ENCODE measurements at regions not wholly inside any gene's neighbourhood (a gene's known extent, or its start where the extent isn't known, plus 50 kb on each side); places are given as distances from the start of the nearest gene placed in this dataset.

GRCh38 chr6:105650347-105650746 is 247.5 kb upstream of the PREP start:
- Mint-ChIP-seq H3K27ac (no peak overlapping the region), H3K4me1 (no peaks in the 10 kb centered on the region), H3K27me3 (ENCODE audit: low read depth) (peaks cover 20% of the 10 kb centered on the region), H3K4me3 (no peak overlapping the region), H3K9me3 (peaks cover 6% of the 10 kb centered on the region), H3K36me3 (no peaks in the 10 kb centered on the region)
- TF ChIP-seq CTCF (IDR thresholded peaks at IDR 0.05; ENCODE audit: unreplicated experiment), result no peak
- DNase-seq (ENCODE audit: low spot score in 2 of 2, unreplicated experiment in 2 of 2), result no peak

- H3K4me1 Mint-ChIP-seq, result no peaks in the 10 kb centered on the region
- H3K27ac Mint-ChIP-seq, result no peak overlapping the region
- peaks cover 20% of the 10 kb centered on the region for H3K27me3 Mint-ChIP-seq (ENCODE audit: low read depth)
- TF ChIP-seq CTCF (IDR thresholded peaks at IDR 0.05; ENCODE audit: unreplicated experiment), result no peak
- no peaks in the 10 kb centered on the region for H3K36me3 Mint-ChIP-seq
- no peaks in the 10 kb centered on the region for H3K9me3 Mint-ChIP-seq
- DNase-seq (ENCODE audit: low spot score in 2 of 2, unreplicated experiment in 2 of 2), result no peak
- no peak overlapping the region for H3K4me3 Mint-ChIP-seq
Measured at GRCh38 chr6:105649192-105649591, 246.3 kb upstream of the PREP start.

GRCh38 chr6:105648276-105648675 is 245.4 kb upstream of the PREP start:
- no peak for DNase-seq (ENCODE audit: low spot score in 2 of 2, unreplicated experiment in 2 of 2)
- Mint-ChIP-seq H3K4me3 (no peak overlapping the region), H3K27me3 (ENCODE audit: low read depth) (peaks cover 20% of the 10 kb centered on the region), H3K27ac (no peak overlapping the region), H3K4me1 (no peaks in the 10 kb centered on the region), H3K9me3 (no peaks in the 10 kb centered on the region), H3K36me3 (no peaks in the 10 kb centered on the region)
- TF ChIP-seq CTCF (IDR thresholded peaks at IDR 0.05; ENCODE audit: unreplicated experiment), result no peak

GRCh38 chr6:105646391-105646867 is 243.5 kb upstream of the PREP start:
- TF ChIP-seq CTCF (IDR thresholded peaks at IDR 0.05; ENCODE audit: unreplicated experiment), result no peak
- no peaks in the 10 kb centered on the region for H3K9me3 Mint-ChIP-seq
- no peak for DNase-seq (ENCODE audit: low spot score in 2 of 2, unreplicated experiment in 2 of 2)
- H3K4me1 Mint-ChIP-seq, result no peaks in the 10 kb centered on the region
- no peak overlapping the region for H3K27ac Mint-ChIP-seq
- H3K27me3 Mint-ChIP-seq (ENCODE audit: low read depth), result peaks cover 15% of the 10 kb centered on the region
- H3K36me3 Mint-ChIP-seq, result no peaks in the 10 kb centered on the region
- H3K4me3 Mint-ChIP-seq, result no peak overlapping the region

GRCh38 chr6:105645958-105646357 is 243.1 kb upstream of the PREP start:
- no peaks in the 10 kb centered on the region for H3K4me1 Mint-ChIP-seq
- TF ChIP-seq CTCF (IDR thresholded peaks at IDR 0.05; ENCODE audit: unreplicated experiment), result no peak
- DNase-seq (ENCODE audit: low spot score in 2 of 2, unreplicated experiment in 2 of 2), result no peak
- no peaks in the 10 kb centered on the region for H3K36me3 Mint-ChIP-seq
- peaks cover 15% of the 10 kb centered on the region for H3K27me3 Mint-ChIP-seq (ENCODE audit: low read depth)
- H3K9me3 Mint-ChIP-seq, result no peaks in the 10 kb centered on the region
- no peak overlapping the region for H3K27ac Mint-ChIP-seq
- H3K4me3 Mint-ChIP-seq, result no peak overlapping the region

- DNase-seq (ENCODE audit: low spot score in 2 of 2, unreplicated experiment in 2 of 2), result no peak
- no peaks in the 10 kb centered on the region for H3K9me3 Mint-ChIP-seq
- no peak overlapping the region for H3K4me3 Mint-ChIP-seq
- no peaks in the 10 kb centered on the region for H3K36me3 Mint-ChIP-seq
- no peak for TF ChIP-seq CTCF (IDR thresholded peaks at IDR 0.05; ENCODE audit: unreplicated experiment)
- peaks cover 15% of the 10 kb centered on the region for H3K27me3 Mint-ChIP-seq (ENCODE audit: low read depth)
- H3K27ac Mint-ChIP-seq, result no peak overlapping the region
- no peaks in the 10 kb centered on the region for H3K4me1 Mint-ChIP-seq
Measured at GRCh38 chr6:105645156-105645555, 242.3 kb upstream of the PREP start.
